Thoracic aorta (tissue), 2 donors: ENCODE measurements at regions not wholly inside any gene's neighbourhood (a gene's known extent, or its start where the extent isn't known, plus 50 kb on each side); places are given as distances from the start of the nearest gene placed in this dataset.

Experiments used
- ATAC-seq: fragments of 150-250 bp; one replicate; pipeline ENCODE4 v1.8.0; 2017; ENCODE audit warnings: low read depth; ENCODE audit not compliant: insufficient number of reproducible peaks, low FRiP score
- DNase-seq: peaks from one replicate; pipeline ENCODE4 v3.0.0-alpha.2; 2020; ENCODE audit warnings: low spot score
- H3K27ac ChIP-seq, 2 donors: fragments of 200-600 bp; sonication (generic); 1 replicate in 1 of 2; 2 replicates in 1 of 2; pipeline ENCODE4 v1.5.1; 2016; ENCODE audit warnings: mild to moderate bottlenecking in 2 of 2, moderate library complexity in 2 of 2
- H3K27me3 ChIP-seq: fragments of 200-600 bp; sonication (generic); replicated peaks from 2 replicates; pipeline ENCODE4 v1.6.0; 2016; ENCODE audit warnings: mild to moderate bottlenecking; ENCODE audit not compliant: insufficient read depth
- H3K36me3 ChIP-seq: fragments of 200-600 bp; sonication (generic); one replicate; pipeline ENCODE4 v1.5.1; 2016
- H3K4me1 ChIP-seq, 2 donors: fragments of 200-600 bp; sonication (generic); 1 replicate in 1 of 2; 2 replicates in 1 of 2; pipeline versions ENCODE4 v1.5.1 to v1.6.0; 2016; ENCODE audit warnings: low read depth in 2 of 2, mild to moderate bottlenecking in 1 of 2; ENCODE audit not compliant: control insufficient read depth in 1 of 2
- H3K4me3 ChIP-seq: fragments of 200-600 bp; sonication (generic); 2 replicates; pipeline ENCODE4 v1.5.1; 2016; ENCODE audit warnings: mild to moderate bottlenecking
- H3K9me3 ChIP-seq: fragments of 200-600 bp; sonication (generic); 2 replicates; pipeline ENCODE4 v1.5.1; 2016
- TF ChIP-seq, protein P1 (sequence below): fragments of 200-600 bp; sonication (generic); IDR thresholded peaks from one replicate; pipeline ENCODE4 v1.5.1; 2019; ENCODE audit warnings: antibody characterized with exemption

DNA sequence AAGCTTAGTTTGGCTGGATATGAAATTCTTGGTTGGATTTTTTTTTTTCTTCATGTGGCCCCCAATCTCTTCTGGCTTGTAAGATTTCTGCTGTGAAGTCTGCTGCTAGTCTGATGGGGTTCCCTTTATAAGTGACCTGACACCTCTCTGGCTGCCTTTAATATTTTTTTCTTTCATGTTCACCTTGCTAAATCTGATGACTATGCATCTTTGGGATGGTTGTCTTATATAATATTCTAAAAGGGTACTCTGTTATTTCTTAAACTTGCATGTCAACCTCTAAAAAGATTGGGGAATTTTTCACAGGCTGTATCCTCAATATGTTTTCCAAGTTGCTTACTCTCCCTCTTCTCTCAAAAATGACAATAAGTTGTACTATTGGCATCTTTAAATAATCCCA, 500.0 kb downstream of the CAAP1 start:
- TF ChIP-seq, protein P1, sequence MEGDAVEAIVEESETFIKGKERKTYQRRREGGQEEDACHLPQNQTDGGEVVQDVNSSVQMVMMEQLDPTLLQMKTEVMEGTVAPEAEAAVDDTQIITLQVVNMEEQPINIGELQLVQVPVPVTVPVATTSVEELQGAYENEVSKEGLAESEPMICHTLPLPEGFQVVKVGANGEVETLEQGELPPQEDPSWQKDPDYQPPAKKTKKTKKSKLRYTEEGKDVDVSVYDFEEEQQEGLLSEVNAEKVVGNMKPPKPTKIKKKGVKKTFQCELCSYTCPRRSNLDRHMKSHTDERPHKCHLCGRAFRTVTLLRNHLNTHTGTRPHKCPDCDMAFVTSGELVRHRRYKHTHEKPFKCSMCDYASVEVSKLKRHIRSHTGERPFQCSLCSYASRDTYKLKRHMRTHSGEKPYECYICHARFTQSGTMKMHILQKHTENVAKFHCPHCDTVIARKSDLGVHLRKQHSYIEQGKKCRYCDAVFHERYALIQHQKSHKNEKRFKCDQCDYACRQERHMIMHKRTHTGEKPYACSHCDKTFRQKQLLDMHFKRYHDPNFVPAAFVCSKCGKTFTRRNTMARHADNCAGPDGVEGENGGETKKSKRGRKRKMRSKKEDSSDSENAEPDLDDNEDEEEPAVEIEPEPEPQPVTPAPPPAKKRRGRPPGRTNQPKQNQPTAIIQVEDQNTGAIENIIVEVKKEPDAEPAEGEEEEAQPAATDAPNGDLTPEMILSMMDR, result no peak
- DNase-seq (no peak), ATAC-seq (no peak)
- Histone ChIP-seq H3K36me3 (no peaks in the 10 kb centered on the region), H3K4me1 (no peaks in the 10 kb centered on the region), H3K4me3 (no peak overlapping the region), H3K9me3 (no peaks in the 10 kb centered on the region), H3K27ac (no peak overlapping the region), H3K27me3 (no peaks in the 10 kb centered on the region)

DNA sequence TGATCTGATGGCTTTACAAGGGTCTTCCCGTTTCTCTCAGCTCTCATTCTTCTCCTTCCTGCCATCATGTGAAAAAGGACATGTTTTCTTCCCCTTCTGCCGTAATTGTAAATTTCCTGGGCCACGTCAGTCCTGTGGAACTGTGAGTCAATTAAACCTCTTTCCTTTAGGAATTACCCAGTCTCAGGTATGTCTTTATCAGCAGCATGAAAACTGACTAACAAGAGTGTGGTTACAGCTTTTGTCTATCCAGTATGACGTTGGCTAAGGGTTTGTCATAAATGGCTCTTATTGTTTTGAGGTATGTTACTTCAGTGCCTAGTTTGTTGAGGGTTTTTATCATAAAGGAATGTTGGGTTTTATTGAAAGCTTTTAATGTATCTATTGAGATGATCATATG, 501.6 kb downstream of the CAAP1 start:
- no peak overlapping the region for H3K27ac ChIP-seq
- ATAC-seq, result no peak

DNA sequence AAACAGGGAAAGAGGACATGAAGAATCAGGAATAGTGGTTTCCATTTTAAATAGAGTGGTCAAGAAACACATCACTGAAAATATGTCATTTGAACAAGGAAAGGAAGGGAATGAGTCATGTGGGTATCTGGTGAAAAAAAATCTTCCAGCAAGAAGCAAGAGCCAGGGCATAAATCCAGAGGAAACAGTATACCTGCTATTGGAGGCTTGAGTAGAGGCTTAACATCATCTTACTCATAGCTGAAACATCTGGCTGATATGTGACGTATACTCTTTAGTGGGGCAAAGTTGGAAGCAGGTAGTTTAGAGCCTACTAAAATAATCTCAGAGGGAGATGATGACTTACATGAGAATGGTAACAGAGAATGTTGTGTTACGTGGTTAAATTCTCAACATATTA, 517.2 kb downstream of the CAAP1 start:
- Histone ChIP-seq H3K27ac (no peak overlapping the region), H3K4me3 (no peak overlapping the region), H3K9me3 (no peaks in the 10 kb centered on the region), H3K4me1 (no peaks in the 10 kb centered on the region), H3K27me3 (no peaks in the 10 kb centered on the region), H3K36me3 (no peaks in the 10 kb centered on the region)
- TF ChIP-seq, protein P1, result no peak
- ATAC-seq (no peak), DNase-seq (no peak)

More for the DNA sequence above, 501.6 kb downstream of the CAAP1 start:
- no peak for DNase-seq
- H3K9me3 ChIP-seq, result no peaks in the 10 kb centered on the region
- no peak overlapping the region for H3K4me3 ChIP-seq
- no peaks in the 10 kb centered on the region for H3K36me3 ChIP-seq
- no peaks in the 10 kb centered on the region for H3K4me1 ChIP-seq
- no peaks in the 10 kb centered on the region for H3K27me3 ChIP-seq
- TF ChIP-seq, protein P1, result no peak

DNA sequence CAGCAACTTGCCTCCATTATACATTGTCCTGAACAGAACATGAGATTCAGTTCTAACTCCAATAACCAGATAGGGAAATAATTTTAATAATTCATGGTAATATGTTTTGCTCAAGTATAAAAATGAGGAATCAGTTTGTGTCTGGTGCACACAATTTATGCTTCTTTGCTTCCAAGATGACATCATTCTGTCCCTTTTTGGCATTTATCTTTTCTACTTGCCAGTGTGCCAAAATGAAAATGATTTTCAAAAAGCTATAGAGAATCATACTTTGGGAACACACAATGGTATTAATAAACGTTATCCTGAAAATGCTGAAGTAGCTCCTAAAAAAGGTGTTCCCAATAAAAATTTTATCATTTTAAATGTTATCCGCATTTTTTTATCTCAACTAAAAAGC, 519.0 kb downstream of the CAAP1 start:
- no peaks in the 10 kb centered on the region for H3K4me1 ChIP-seq
- no peaks in the 10 kb centered on the region for H3K27me3 ChIP-seq
- TF ChIP-seq, protein P1, result no peak
- no peak for DNase-seq
- H3K9me3 ChIP-seq, result no peaks in the 10 kb centered on the region
- no peak overlapping the region for H3K4me3 ChIP-seq
- H3K27ac ChIP-seq, result no peak overlapping the region
- H3K36me3 ChIP-seq, result no peaks in the 10 kb centered on the region
- ATAC-seq, result no peak

DNA sequence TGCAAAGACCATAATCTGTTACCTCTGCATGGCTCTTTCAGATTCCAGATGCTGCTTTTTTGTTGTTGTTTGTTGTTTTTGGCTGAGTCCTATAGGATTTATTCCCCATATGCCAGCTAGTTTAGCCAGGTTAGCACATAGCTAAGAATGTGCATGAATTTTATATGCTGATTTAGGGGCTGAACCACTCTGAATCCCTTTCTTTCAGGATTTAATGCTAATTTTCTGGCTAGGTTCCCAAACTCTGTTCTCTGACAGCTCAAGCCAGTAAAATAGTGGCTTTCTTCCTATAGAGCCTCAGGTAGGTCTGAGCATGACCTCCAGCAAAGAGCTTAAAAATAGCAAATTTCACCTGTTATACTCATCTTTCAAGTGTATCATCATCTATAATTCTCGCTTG, 521.4 kb downstream of the CAAP1 start:
- Histone ChIP-seq H3K27me3 (no peaks in the 10 kb centered on the region), H3K4me3 (no peak overlapping the region)
- TF ChIP-seq, protein P1, result no peak

More for the DNA sequence above, 521.4 kb downstream of the CAAP1 start:
- no peaks in the 10 kb centered on the region for H3K9me3 ChIP-seq
- no peak overlapping the region for H3K27ac ChIP-seq
- DNase-seq, result no peak
- no peaks in the 10 kb centered on the region for H3K4me1 ChIP-seq
- H3K36me3 ChIP-seq, result no peaks in the 10 kb centered on the region
- ATAC-seq, result no peak
